ENCODE measurements at regions not wholly inside any gene's neighbourhood (a gene's known extent, or its start where the extent isn't known, plus 50 kb on each side); places are given as distances from the start of the nearest gene placed in this dataset.
"Not testable (repeated sequence)": the region's sequence is repeated elsewhere in the genome, so short reads cannot be mapped to it uniquely, and the experiment has no call there.

DNA sequence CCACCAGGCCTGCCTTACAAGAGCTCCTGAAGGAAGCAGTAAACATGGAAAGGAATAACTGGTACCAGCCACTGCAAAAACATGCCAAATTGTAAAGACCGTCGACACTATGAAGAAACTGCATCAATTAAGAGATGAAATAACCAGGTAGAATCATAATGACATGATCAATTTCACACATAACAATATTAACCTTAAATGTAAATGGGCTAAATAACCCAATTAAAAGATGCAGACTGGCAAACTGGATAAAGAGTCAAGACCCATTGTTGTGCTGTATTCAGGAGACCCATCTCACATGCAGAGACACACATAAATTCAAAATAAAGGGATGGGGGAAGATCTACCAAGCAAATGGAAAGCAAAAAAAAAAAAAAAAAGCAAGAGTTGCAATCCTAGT, 179.0 kb upstream of the ETV3 start:
- TF ChIP-seq POLR2AphosphoS5 (IDR thresholded peaks at IDR 0.05) = not testable (repeated sequence)
- TF ChIP-seq, protein P1, sequence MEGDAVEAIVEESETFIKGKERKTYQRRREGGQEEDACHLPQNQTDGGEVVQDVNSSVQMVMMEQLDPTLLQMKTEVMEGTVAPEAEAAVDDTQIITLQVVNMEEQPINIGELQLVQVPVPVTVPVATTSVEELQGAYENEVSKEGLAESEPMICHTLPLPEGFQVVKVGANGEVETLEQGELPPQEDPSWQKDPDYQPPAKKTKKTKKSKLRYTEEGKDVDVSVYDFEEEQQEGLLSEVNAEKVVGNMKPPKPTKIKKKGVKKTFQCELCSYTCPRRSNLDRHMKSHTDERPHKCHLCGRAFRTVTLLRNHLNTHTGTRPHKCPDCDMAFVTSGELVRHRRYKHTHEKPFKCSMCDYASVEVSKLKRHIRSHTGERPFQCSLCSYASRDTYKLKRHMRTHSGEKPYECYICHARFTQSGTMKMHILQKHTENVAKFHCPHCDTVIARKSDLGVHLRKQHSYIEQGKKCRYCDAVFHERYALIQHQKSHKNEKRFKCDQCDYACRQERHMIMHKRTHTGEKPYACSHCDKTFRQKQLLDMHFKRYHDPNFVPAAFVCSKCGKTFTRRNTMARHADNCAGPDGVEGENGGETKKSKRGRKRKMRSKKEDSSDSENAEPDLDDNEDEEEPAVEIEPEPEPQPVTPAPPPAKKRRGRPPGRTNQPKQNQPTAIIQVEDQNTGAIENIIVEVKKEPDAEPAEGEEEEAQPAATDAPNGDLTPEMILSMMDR (IDR thresholded peaks at IDR 0.05 in 8 of 11, conservative IDR thresholded peaks at IDR 0.05 in 3 of 11) = not testable (repeated sequence)

All from spleen (tissue), 7 donors.